ENCODE measurements at regions not wholly inside any gene's neighbourhood (a gene's known extent, or its start where the extent isn't known, plus 50 kb on each side); places are given as distances from the start of the nearest gene placed in this dataset.
A peak's percentile ranks its signal among the peaks of the same experiment; 100 is the strongest.

GRCh38 chr5:24353611-24354010, 291.2 kb downstream of the CDH10 start:
- H3K4me1 ChIP-seq: no peaks in the 10 kb centered on the region
- no peak for DNase-seq
- no peaks in the 10 kb centered on the region for H3K27me3 ChIP-seq
- no peaks in the 10 kb centered on the region for H3K9me3 ChIP-seq (replicated peaks)
- H3K36me3 ChIP-seq: no peaks in the 10 kb centered on the region
- no peak overlapping the region for H3K4me3 ChIP-seq
- no peak overlapping the region for H3K27ac ChIP-seq

GRCh38 chr5:24363789-24364481, 280.8 kb downstream of the CDH10 start:
- peak; percentile 4 to 6 for DNase-seq
- no peak overlapping the region for H3K4me3 ChIP-seq
- H3K4me1 ChIP-seq: no peaks in the 10 kb centered on the region
- no peaks in the 10 kb centered on the region for H3K36me3 ChIP-seq
- no peak overlapping the region for H3K27ac ChIP-seq
- H3K9me3 ChIP-seq (replicated peaks): no peaks in the 10 kb centered on the region
- no peaks in the 10 kb centered on the region for H3K27me3 ChIP-seq

DNA sequence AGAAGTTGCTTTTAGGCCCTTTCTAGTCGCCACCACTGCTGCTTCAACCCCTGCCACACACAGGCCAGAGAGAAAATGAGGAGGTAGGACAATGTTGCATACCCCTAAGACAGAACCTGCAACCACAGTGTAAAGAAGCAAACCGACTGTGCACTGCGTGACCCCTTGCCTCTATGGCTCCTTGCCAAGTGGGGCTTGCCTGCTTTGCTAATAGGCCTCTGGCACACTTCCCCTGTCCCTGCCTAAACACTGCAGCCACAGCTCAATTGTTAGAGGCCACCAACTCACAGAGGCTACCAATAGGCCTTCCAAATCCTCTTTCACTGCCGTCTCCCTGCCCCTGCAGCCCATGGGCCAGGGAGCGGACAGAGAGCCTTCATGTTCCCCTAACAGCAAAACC, 280.1 kb downstream of the CDH10 start:
- no peak overlapping the region for H3K4me3 ChIP-seq
- H3K9me3 ChIP-seq (replicated peaks): no peaks in the 10 kb centered on the region
- no peaks in the 10 kb centered on the region for H3K36me3 ChIP-seq
- DNase-seq: peak in 1 of 2 experiments; percentile 1
- no peaks in the 10 kb centered on the region for H3K27me3 ChIP-seq
- H3K27ac ChIP-seq: no peak overlapping the region
- H3K4me1 ChIP-seq: no peaks in the 10 kb centered on the region

DNA sequence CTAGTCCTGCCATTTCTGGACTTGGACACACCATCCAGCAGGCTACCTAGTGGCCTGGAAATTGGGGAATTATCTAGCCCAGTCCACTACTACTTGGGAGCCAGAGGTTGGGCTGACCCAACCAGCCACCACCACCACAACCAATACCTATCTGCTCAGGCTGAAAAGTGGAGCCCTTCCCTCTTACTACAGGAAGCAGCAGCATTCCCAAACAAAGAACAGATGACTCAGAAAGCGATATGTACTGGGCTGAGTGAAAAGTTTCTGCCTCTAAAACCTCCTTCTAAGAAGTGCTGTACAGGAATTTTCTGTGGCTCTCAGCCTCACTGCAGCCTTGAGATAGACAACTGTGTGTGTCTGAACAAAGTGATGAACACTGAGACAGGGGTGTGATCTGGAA, 279.4 kb downstream of the CDH10 start:
- Histone ChIP-seq H3K27ac (no peak overlapping the region), H3K4me1 (no peaks in the 10 kb centered on the region), H3K36me3 (no peaks in the 10 kb centered on the region), H3K4me3 (no peak overlapping the region), H3K9me3 (replicated peaks) (no peaks in the 10 kb centered on the region), H3K27me3 (no peaks in the 10 kb centered on the region)
- DNase-seq: no peak

DNA sequence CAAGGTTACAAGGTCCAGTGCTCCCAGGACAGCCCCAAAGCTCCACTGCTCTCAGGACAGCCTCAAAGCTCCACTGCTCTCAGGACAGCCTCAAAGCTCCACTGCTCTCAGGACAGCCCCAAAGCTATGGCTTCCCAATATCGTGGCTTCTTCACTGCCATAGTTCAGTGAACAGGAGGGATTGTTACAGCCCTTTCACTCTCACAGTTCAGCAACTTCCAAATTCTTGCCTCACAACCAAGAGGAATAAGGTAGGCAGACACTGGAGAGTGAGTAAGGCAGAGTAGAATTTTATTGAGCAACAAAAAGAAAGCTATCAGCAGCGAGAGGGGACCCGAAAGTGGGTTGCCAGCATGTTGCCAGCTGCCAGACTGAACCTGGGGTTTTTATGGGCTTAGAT, 277.6 kb downstream of the CDH10 start:
- no peaks in the 10 kb centered on the region for H3K4me1 ChIP-seq
- no peak overlapping the region for H3K4me3 ChIP-seq
- H3K36me3 ChIP-seq: no peaks in the 10 kb centered on the region
- H3K9me3 ChIP-seq (replicated peaks): no peaks in the 10 kb centered on the region
- no peak overlapping the region for H3K27ac ChIP-seq
- H3K27me3 ChIP-seq: no peaks in the 10 kb centered on the region
- no peak for DNase-seq

DNA sequence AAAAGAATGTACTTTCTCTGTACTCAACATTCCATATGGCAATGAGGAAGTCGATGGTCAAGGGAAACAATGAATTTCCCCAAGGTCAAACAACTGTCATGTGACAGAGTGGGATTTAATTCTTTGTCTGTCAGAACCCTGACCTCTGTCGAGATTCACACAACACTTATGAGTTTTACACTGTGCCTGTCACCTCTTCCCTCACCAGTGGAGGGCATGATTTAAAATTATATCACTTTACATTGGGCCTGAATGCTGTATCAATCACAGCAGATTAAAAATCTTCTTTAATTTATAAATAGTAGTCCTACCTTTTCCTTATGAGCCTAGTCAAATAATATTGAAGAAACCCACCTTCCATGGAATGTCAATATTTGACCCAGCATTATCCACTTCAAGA, 276.7 kb downstream of the CDH10 start:
- no peak for DNase-seq
- Histone ChIP-seq H3K9me3 (replicated peaks) (no peaks in the 10 kb centered on the region), H3K36me3 (no peaks in the 10 kb centered on the region), H3K4me3 (no peak overlapping the region), H3K27me3 (no peaks in the 10 kb centered on the region), H3K4me1 (no peaks in the 10 kb centered on the region), H3K27ac (no peak overlapping the region)

DNA sequence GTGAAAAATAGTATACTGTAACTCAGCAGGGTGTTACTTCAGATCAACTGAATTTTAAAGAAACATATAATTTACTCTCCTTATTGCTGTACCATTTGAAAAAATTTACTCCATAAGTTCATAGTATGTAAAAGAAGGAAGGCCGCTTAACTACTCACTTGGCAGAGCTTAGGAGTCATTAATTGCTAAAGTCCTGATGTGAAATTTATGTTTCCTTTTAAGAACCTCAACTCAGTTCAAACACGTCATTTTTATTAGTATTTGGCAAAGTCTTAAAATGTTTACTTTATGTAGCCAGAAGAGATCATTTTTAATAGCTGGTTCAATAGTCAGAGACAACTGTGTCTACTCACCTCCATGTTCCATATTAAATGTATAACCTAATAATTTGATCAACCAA, 268.6 kb downstream of the CDH10 start:
- Histone ChIP-seq H3K27ac (no peak overlapping the region), H3K27me3 (no peaks in the 10 kb centered on the region), H3K4me3 (no peak overlapping the region), H3K4me1 (no peaks in the 10 kb centered on the region), H3K36me3 (no peaks in the 10 kb centered on the region), H3K9me3 (replicated peaks) (no peaks in the 10 kb centered on the region)
- DNase-seq: no peak

DNA sequence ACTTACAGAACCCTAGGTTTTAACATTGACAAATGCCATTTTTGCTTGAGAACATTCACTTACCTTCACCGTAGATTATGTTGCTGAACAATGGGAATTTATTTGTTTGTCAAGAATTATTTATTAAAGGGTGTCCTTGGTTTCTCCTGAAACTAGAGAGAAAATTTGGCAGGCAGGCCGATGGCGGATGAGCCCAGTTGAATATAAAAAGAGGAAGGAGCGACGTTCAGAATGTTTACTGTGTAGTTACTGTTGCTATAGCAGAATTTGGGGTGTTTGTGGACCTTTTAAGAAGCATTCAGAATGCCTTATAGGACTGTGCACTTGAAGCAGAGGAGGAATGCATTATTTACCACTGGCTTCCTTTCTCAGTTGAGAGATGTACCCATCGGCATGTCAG, 268.2 kb downstream of the CDH10 start:
- H3K27ac ChIP-seq: no peak overlapping the region
- H3K36me3 ChIP-seq: no peaks in the 10 kb centered on the region
- H3K4me1 ChIP-seq: no peaks in the 10 kb centered on the region
- no peaks in the 10 kb centered on the region for H3K9me3 ChIP-seq (replicated peaks)
- no peak overlapping the region for H3K4me3 ChIP-seq
- no peaks in the 10 kb centered on the region for H3K27me3 ChIP-seq
- no peak for DNase-seq

- DNase-seq: peak in 1 of 2 experiments; percentile 0
- H3K4me1 ChIP-seq: no peaks in the 10 kb centered on the region
- H3K27ac ChIP-seq: no peak overlapping the region
- H3K9me3 ChIP-seq (replicated peaks): no peaks in the 10 kb centered on the region
- no peaks in the 10 kb centered on the region for H3K36me3 ChIP-seq
- H3K27me3 ChIP-seq: no peaks in the 10 kb centered on the region
- no peak overlapping the region for H3K4me3 ChIP-seq
Measured at GRCh38 chr5:24381861-24382489, 262.8 kb downstream of the CDH10 start.

DNA sequence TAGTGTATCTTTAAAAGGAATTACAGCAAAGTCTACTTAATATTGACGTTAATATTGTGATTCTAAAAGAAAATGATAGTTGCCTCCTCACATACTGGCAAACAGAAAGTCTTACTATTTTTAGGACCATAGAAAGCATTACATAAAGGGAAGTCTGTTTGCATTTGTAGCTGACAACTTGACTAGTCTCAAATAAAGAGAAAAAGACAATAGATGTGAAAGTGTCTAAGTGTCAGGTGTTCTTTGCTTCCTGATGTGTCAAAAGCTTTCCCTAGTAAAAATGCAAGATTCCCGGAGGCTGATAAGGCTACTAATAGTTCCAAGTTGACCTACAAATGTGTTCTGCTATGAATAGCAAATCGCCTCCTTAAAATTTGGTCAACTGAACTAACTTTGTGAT, 259.7 kb downstream of the CDH10 start:
- no peaks in the 10 kb centered on the region for H3K9me3 ChIP-seq (replicated peaks)
- H3K27ac ChIP-seq: no peak overlapping the region
- no peaks in the 10 kb centered on the region for H3K4me1 ChIP-seq
- no peak overlapping the region for H3K4me3 ChIP-seq
- no peak for DNase-seq
- H3K36me3 ChIP-seq: no peaks in the 10 kb centered on the region
- no peaks in the 10 kb centered on the region for H3K27me3 ChIP-seq

GRCh38 chr5:24385617-24386016, 259.2 kb downstream of the CDH10 start:
- no peak for DNase-seq
- Histone ChIP-seq H3K27me3 (no peaks in the 10 kb centered on the region), H3K4me1 (no peaks in the 10 kb centered on the region), H3K9me3 (replicated peaks) (no peaks in the 10 kb centered on the region), H3K4me3 (no peak overlapping the region), H3K27ac (no peak overlapping the region), H3K36me3 (no peaks in the 10 kb centered on the region)

DNA sequence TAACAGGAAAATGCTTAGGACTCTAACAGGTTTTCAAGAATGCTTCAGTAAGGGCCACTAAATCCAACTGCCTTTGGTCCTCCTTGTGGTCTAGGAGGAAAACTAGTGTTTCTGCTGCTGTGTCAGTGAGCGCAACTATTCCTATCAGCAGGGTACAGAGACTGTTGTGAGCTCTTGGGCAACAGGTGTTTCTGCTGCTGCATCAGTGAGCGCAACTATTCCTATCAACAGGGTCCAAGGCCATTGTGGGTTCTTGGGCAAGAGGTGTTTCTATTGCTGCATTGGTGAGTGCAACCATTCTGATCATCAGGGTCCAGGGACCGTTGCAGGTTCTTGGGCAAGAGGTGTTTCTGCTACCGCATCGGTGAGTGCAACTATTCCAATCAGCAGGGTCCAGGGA, 256.3 kb downstream of the CDH10 start:
- no peaks in the 10 kb centered on the region for H3K4me1 ChIP-seq
- DNase-seq: no peak
- H3K27ac ChIP-seq: no peak overlapping the region
- no peaks in the 10 kb centered on the region for H3K27me3 ChIP-seq
- H3K4me3 ChIP-seq: no peak overlapping the region
- no peaks in the 10 kb centered on the region for H3K9me3 ChIP-seq (replicated peaks)
- H3K36me3 ChIP-seq: no peaks in the 10 kb centered on the region

DNA sequence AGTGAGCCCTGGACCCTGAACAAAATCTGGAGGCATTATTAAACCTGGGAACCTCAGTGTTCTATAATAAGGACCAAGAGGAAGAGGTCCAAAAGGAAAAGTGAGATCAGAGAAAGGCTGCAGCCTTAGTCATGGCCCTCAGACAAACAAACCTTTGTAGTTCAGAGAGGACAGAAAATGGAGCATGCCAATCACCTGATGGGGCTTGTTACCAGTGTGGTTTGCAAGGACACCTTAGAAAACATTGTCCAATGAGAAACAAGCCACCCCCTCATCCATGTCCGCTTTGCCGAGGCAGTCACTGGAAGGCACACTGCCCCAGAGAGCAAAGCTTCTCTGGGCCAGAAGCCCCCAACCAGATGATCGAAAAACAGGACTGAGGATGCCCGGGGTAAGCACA, 254.8 kb downstream of the CDH10 start:
- Histone ChIP-seq H3K9me3 (replicated peaks) (no peaks in the 10 kb centered on the region), H3K27ac (no peak overlapping the region), H3K27me3 (no peaks in the 10 kb centered on the region), H3K36me3 (no peaks in the 10 kb centered on the region), H3K4me1 (no peaks in the 10 kb centered on the region), H3K4me3 (no peak overlapping the region)
- DNase-seq: no peak

- DNase-seq: no peak
- Histone ChIP-seq H3K27ac (no peak overlapping the region), H3K4me1 (no peaks in the 10 kb centered on the region), H3K9me3 (replicated peaks) (no peaks in the 10 kb centered on the region), H3K36me3 (no peaks in the 10 kb centered on the region), H3K4me3 (no peak overlapping the region), H3K27me3 (no peaks in the 10 kb centered on the region)
Measured at GRCh38 chr5:24391816-24392215, 253.0 kb downstream of the CDH10 start.

DNA sequence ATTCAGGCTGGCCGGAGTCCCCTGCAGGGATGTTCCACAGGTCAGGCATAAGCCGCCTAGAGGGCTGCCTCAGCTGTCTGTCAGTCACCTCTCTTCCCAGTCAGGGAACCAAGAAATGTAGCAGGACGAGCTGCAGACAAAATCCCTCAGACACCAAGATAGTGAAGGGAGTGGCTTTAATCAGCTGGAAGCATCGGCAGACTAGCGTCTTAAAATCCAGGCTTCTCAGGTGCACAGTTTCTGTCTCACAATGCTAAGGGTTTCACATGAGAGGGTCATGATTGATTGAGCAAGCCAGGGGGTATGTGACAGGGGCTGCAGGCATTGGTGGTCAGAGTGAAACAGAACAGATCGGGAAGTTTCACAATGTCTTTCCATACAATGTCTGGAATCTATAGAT, 247.2 kb downstream of the CDH10 start:
- no peak overlapping the region for H3K4me3 ChIP-seq
- no peaks in the 10 kb centered on the region for H3K9me3 ChIP-seq (replicated peaks)
- no peaks in the 10 kb centered on the region for H3K4me1 ChIP-seq
- H3K36me3 ChIP-seq: no peaks in the 10 kb centered on the region
- no peak for DNase-seq
- H3K27me3 ChIP-seq: no peaks in the 10 kb centered on the region
- H3K27ac ChIP-seq: no peak overlapping the region

DNA sequence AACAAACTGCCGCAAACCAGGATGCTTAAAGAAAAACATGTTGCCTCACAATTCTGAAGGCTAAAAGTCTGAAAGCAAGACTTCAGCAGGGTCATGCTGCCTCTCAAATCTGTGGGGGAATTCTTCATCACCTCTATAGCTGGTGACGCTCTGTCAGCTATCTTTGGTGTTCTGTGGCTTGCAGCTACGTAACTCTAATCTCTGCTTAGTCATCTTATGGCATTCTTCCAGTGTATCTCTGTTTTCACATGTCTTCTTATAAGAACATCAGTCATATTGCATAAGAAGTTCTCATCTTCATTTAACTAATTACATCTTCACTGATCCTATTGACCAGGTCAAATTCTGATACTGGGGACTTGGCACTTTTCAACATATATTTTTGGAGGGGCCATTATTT, 243.0 kb downstream of the CDH10 start:
- H3K4me1 ChIP-seq: no peaks in the 10 kb centered on the region
- H3K36me3 ChIP-seq: no peaks in the 10 kb centered on the region
- no peak for DNase-seq
- H3K9me3 ChIP-seq (replicated peaks): no peaks in the 10 kb centered on the region
- H3K27me3 ChIP-seq: no peaks in the 10 kb centered on the region
- no peak overlapping the region for H3K4me3 ChIP-seq
- H3K27ac ChIP-seq: no peak overlapping the region

Measured in SJCRH30 (cell line).